ENCODE measurements at regions not wholly inside any gene's neighbourhood (a gene's known extent, or its start where the extent isn't known, plus 50 kb on each side); places are given as distances from the start of the nearest gene placed in this dataset.
"Not testable (repeated sequence)": the region's sequence is repeated elsewhere in the genome, so short reads cannot be mapped to it uniquely, and the experiment has no call there.

- intact Hi-C loops (cut with DNase I): no loop called here
- DNase-seq (ENCODE audit: low spot score) (no peak), ATAC-seq (no peak)
Observed at GRCh38 chr12:25615119-25615518, 62.0 kb upstream of the LMNTD1 start.

- intact Hi-C loops (cut with DNase I): no loop called here
- no peak for DNase-seq (ENCODE audit: low spot score)
- no peak for ATAC-seq
Observed at GRCh38 chr12:25616286-25616685, 63.2 kb upstream of the LMNTD1 start.

GRCh38 chr12:25617991-25618390 is 64.9 kb upstream of the LMNTD1 start:
- intact Hi-C loops (cut with DNase I): no loop called here
- DNase-seq (ENCODE audit: low spot score) (no peak), ATAC-seq (no peak)

- ATAC-seq: no peak
- intact Hi-C loops (cut with DNase I): no loop called here
- no peak for DNase-seq (ENCODE audit: low spot score)
Observed at GRCh38 chr12:25623816-25624215, 70.7 kb upstream of the LMNTD1 start.

- ATAC-seq: no peak
- intact Hi-C loops (cut with DNase I): no loop called here
- no peak for DNase-seq (ENCODE audit: low spot score)
Observed at GRCh38 chr12:25625146-25625545, 72.1 kb upstream of the LMNTD1 start.

GRCh38 chr12:25629341-25629740 is 76.3 kb upstream of the LMNTD1 start:
- ATAC-seq (no peak), DNase-seq (ENCODE audit: low spot score) (no peak)
- intact Hi-C loops (cut with DNase I): no loop called here

- DNase-seq (ENCODE audit: low spot score); ATAC-seq; intact Hi-C loops (cut with DNase I): not testable (repeated sequence)
Observed at GRCh38 chr12:25630735-25631515, 77.8 kb upstream of the LMNTD1 start.

- not testable (repeated sequence) for ATAC-seq
Observed at GRCh38 chr12:25633149-25633548, 80.1 kb upstream of the LMNTD1 start.

GRCh38 chr12:25637752-25638151 is 84.7 kb upstream of the LMNTD1 start:
- DNase-seq (ENCODE audit: low spot score): no peak
- intact Hi-C loops (cut with DNase I): no loop called here
- ATAC-seq: no peak

More at GRCh38 chr12:25633149-25633548, 80.1 kb upstream of the LMNTD1 start:
- DNase-seq (ENCODE audit: low spot score); intact Hi-C loops (cut with DNase I): not testable (repeated sequence)

GRCh38 chr12:25639406-25639805 is 86.3 kb upstream of the LMNTD1 start:
- intact Hi-C loops (cut with DNase I): no loop called here
- ATAC-seq (no peak), DNase-seq (ENCODE audit: low spot score) (no peak)

GRCh38 chr12:25644979-25645378 is 91.9 kb upstream of the LMNTD1 start:
- peak; percentile 41 for ATAC-seq
- intact Hi-C loops (cut with DNase I): loop anchor here (5.0 kb wide), 1 partner anchor 887 kb away; no protein-coding TSS in a partner anchor

GRCh38 chr12:25645427-25645826 is 92.3 kb upstream of the LMNTD1 start:
- ATAC-seq (no peak), DNase-seq (ENCODE audit: low spot score) (no peak)
- intact Hi-C loops (cut with DNase I): loop anchor here (5.0 kb wide), 1 partner anchor 887 kb away; no protein-coding TSS in a partner anchor

More at GRCh38 chr12:25644979-25645378, 91.9 kb upstream of the LMNTD1 start:
- no peak for DNase-seq (ENCODE audit: low spot score)

GRCh38 chr12:25651931-25652330 is 98.8 kb upstream of the LMNTD1 start:
- DNase-seq (ENCODE audit: low spot score) (no peak), ATAC-seq (no peak)
- intact Hi-C loops (cut with DNase I): no loop called here

GRCh38 chr12:25652371-25652770 is 99.3 kb upstream of the LMNTD1 start:
- intact Hi-C loops (cut with DNase I): no loop called here
- DNase-seq (ENCODE audit: low spot score) (no peak), ATAC-seq (no peak)

- ATAC-seq (peak; percentile 60), DNase-seq (ENCODE audit: low spot score) (peak; percentile 58)
- intact Hi-C loops (cut with DNase I): no loop called here
Observed at GRCh38 chr12:25653487-25654175, 100.5 kb upstream of the LMNTD1 start.

GRCh38 chr12:25655702-25656101 is 102.6 kb upstream of the LMNTD1 start:
- intact Hi-C loops (cut with DNase I): no loop called here
- DNase-seq (ENCODE audit: low spot score) (no peak), ATAC-seq (no peak)

GRCh38 chr12:25659621-25660020 is 106.5 kb upstream of the LMNTD1 start:
- intact Hi-C loops (cut with DNase I): no loop called here
- DNase-seq (ENCODE audit: low spot score) (no peak), ATAC-seq (no peak)

- intact Hi-C loops (cut with DNase I): no loop called here
- no peak for DNase-seq (ENCODE audit: low spot score)
- ATAC-seq: no peak
Observed at GRCh38 chr12:25670076-25671055, 117.3 kb upstream of the LMNTD1 start.

GRCh38 chr12:25675808-25676207 is 122.7 kb upstream of the LMNTD1 start:
- ATAC-seq (no peak), DNase-seq (ENCODE audit: low spot score) (no peak)
- intact Hi-C loops (cut with DNase I): no loop called here
